HT-29 (cell line): ENCODE measurements at regions not wholly inside any gene's neighbourhood (a gene's known extent, or its start where the extent isn't known, plus 50 kb on each side); places are given as distances from the start of the nearest gene placed in this dataset. TPM values are rescaled to one million over a fixed set of nuclear protein-coding genes. Genes with fewer than 3 reads are reported as not detected.
"Not testable (repeated sequence)": the region's sequence is repeated elsewhere in the genome, so short reads cannot be mapped to it uniquely, and the experiment has no call there.

ENCODE experiments used
- DNase-seq: peaks from one replicate; pipeline ENCODE4 v3.0.0-alpha.2; 2015; ENCODE audit warnings: low spot score
- small RNA-seq: library from RNA; depleted of rRNA; stranded (forward); fragments of <200 nt; gene quantifications from one replicate; pipeline ENCODE3, GENCODE V24; 2014

GRCh38 chr12:131643631-131644452 is 67.0 kb upstream of the SFSWAP start:
- no peak for DNase-seq

GRCh38 chr12:131644481-131644880 is 66.4 kb upstream of the SFSWAP start:
- DNase-seq: no peak

- DNase-seq: not testable (repeated sequence)
Observed at GRCh38 chr12:131644917-131645316, 66.0 kb upstream of the SFSWAP start.

GRCh38 chr12:131645557-131645956 is 65.3 kb upstream of the SFSWAP start:
- DNase-seq: not testable (repeated sequence)

GRCh38 chr12:131646444-131646843 is 64.4 kb upstream of the SFSWAP start:
- not testable (repeated sequence) for DNase-seq

GRCh38 chr12:131647667-131648066 is 63.2 kb upstream of the SFSWAP start:
- DNase-seq: no peak

GRCh38 chr12:131655469-131656174 is 55.3 kb upstream of the SFSWAP start:
- not testable (repeated sequence) for DNase-seq

GRCh38 chr12:131656796-131657195 is 54.1 kb upstream of the SFSWAP start:
- not testable (repeated sequence) for DNase-seq

- DNase-seq: not testable (repeated sequence)
Observed at GRCh38 chr12:131658605-131659004, 52.3 kb upstream of the SFSWAP start.

GRCh38 chr12:131659484-131659883 is 51.4 kb upstream of the SFSWAP start:
- DNase-seq: not testable (repeated sequence)

- not testable (repeated sequence) for DNase-seq
Observed at GRCh38 chr12:131659976-131660375, 50.9 kb upstream of the SFSWAP start.

- not testable (repeated sequence) for DNase-seq
Observed at GRCh38 chr12:131660401-131660800, 50.5 kb upstream of the SFSWAP start.

Small RNA genes lying in the stretch of these regions (small RNA-seq; reads per million reads assigned to genes)
- gene AC140063.1 (not detected), gene RNA5SP376 (not detected)
